ENCODE measurements at regions not wholly inside any gene's neighbourhood (a gene's known extent, or its start where the extent isn't known, plus 50 kb on each side); places are given as distances from the start of the nearest gene placed in this dataset.

DNA sequence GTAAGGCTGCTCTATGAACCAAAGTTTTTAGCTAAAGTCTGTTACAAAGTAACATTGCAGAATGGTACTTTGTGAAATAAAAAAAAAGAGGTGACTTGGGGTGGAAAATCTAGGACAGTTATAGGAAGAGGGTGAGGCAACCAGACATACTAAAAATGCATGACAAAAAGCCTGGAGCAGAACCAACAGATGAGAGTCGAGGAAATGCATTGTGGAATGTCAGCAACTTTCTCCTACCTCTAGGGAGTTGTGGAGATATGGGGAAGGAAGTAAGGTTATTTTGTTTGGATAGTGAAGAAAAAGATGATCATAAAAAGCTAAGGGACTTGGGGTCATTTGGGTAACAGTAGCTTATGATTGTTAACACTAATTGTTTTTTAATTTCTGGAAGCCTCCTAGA, 295.6 kb downstream of the S1PR1 start:
- no TSS peak for BruUV-seq (replicated peaks)
- H3K4me3 ChIP-seq (ENCODE audit: low read depth in 2 of 2, low read length in 2 of 2): no peak overlapping the region
- ChIA-PET CTCF (no interaction called here), POLR2A (no interaction called here)
- H3K27ac ChIP-seq (ENCODE audit: low read length): no peak overlapping the region
- H3K36me3 ChIP-seq (ENCODE audit: control insufficient read depth, insufficient read depth, low read length): no peaks in the 10 kb centered on the region
- no peaks in the 10 kb centered on the region for H3K9me3 ChIP-seq (ENCODE audit: control insufficient read depth, insufficient read depth, low read depth, low read length)
- TF ChIP-seq, protein P1, sequence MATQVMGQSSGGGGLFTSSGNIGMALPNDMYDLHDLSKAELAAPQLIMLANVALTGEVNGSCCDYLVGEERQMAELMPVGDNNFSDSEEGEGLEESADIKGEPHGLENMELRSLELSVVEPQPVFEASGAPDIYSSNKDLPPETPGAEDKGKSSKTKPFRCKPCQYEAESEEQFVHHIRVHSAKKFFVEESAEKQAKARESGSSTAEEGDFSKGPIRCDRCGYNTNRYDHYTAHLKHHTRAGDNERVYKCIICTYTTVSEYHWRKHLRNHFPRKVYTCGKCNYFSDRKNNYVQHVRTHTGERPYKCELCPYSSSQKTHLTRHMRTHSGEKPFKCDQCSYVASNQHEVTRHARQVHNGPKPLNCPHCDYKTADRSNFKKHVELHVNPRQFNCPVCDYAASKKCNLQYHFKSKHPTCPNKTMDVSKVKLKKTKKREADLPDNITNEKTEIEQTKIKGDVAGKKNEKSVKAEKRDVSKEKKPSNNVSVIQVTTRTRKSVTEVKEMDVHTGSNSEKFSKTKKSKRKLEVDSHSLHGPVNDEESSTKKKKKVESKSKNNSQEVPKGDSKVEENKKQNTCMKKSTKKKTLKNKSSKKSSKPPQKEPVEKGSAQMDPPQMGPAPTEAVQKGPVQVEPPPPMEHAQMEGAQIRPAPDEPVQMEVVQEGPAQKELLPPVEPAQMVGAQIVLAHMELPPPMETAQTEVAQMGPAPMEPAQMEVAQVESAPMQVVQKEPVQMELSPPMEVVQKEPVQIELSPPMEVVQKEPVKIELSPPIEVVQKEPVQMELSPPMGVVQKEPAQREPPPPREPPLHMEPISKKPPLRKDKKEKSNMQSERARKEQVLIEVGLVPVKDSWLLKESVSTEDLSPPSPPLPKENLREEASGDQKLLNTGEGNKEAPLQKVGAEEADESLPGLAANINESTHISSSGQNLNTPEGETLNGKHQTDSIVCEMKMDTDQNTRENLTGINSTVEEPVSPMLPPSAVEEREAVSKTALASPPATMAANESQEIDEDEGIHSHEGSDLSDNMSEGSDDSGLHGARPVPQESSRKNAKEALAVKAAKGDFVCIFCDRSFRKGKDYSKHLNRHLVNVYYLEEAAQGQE (IDR thresholded peaks at IDR 0.05; ENCODE audit: insufficient read depth in 1 of 2, low read depth in 2 of 2, low read length in 1 of 2): no peak
- ATAC-seq (no peak), DNase-seq (ENCODE audit: low read depth, low spot score) (no peak)
- H3K4me1 ChIP-seq (ENCODE audit: control insufficient read depth, insufficient read depth, low read length): no peaks in the 10 kb centered on the region
- in situ Hi-C loops (cut with HindIII; ENCODE audit: low pct_unique_long_range_greater_than_20kb, low sequenced_read_pairs) (no loop called here), intact Hi-C loops (cut with micrococcal nuclease; ENCODE audit: unreplicated experiment) (no loop called here)
- H3K27me3 ChIP-seq (ENCODE audit: control insufficient read depth, insufficient read depth, low read length): no peaks in the 10 kb centered on the region

- H3K4me3 ChIP-seq (ENCODE audit: low read depth in 2 of 2, low read length in 2 of 2): no peak overlapping the region
- ChIA-PET CTCF (interaction anchor here (0.5 kb wide), 1 partner anchor 445 kb away, joined by 7 read pairs; no protein-coding TSS in a partner anchor), POLR2A (interaction anchor here (0.5 kb wide), 1 partner anchor 410 kb away, joined by 5 read pairs; no protein-coding TSS in a partner anchor)
- ATAC-seq (no peak), DNase-seq (ENCODE audit: low read depth, low spot score) (no peak)
- intact Hi-C loops (cut with micrococcal nuclease; ENCODE audit: unreplicated experiment): no loop called here
- H3K36me3 ChIP-seq (ENCODE audit: control insufficient read depth, insufficient read depth, low read length): no peaks in the 10 kb centered on the region
- H3K27ac ChIP-seq (ENCODE audit: low read length): no peak overlapping the region
- TF ChIP-seq, protein P2, sequence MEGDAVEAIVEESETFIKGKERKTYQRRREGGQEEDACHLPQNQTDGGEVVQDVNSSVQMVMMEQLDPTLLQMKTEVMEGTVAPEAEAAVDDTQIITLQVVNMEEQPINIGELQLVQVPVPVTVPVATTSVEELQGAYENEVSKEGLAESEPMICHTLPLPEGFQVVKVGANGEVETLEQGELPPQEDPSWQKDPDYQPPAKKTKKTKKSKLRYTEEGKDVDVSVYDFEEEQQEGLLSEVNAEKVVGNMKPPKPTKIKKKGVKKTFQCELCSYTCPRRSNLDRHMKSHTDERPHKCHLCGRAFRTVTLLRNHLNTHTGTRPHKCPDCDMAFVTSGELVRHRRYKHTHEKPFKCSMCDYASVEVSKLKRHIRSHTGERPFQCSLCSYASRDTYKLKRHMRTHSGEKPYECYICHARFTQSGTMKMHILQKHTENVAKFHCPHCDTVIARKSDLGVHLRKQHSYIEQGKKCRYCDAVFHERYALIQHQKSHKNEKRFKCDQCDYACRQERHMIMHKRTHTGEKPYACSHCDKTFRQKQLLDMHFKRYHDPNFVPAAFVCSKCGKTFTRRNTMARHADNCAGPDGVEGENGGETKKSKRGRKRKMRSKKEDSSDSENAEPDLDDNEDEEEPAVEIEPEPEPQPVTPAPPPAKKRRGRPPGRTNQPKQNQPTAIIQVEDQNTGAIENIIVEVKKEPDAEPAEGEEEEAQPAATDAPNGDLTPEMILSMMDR (IDR thresholded peaks at IDR 0.05): no peak
- no peak for TF ChIP-seq POLR2AphosphoS5 (IDR thresholded peaks at IDR 0.05; ENCODE audit: low read depth, low read length)
- TF ChIP-seq TCF7L2 (IDR thresholded peaks at IDR 0.05; ENCODE audit: low read depth, low read length): no peak
- H3K4me1 ChIP-seq (ENCODE audit: control insufficient read depth, insufficient read depth, low read length): no peaks in the 10 kb centered on the region
- H3K9me3 ChIP-seq (ENCODE audit: control insufficient read depth, insufficient read depth, low read depth, low read length): no peaks in the 10 kb centered on the region
- H3K27me3 ChIP-seq (ENCODE audit: control insufficient read depth, insufficient read depth, low read length): no peaks in the 10 kb centered on the region
- no TSS peak for BruUV-seq (replicated peaks)
- in situ Hi-C loops (cut with HindIII; ENCODE audit: low pct_unique_long_range_greater_than_20kb, low sequenced_read_pairs): no loop called here
These were observed 303.3 kb downstream of the S1PR1 start for GRCh38 chr1:101540161-101540560.

DNA sequence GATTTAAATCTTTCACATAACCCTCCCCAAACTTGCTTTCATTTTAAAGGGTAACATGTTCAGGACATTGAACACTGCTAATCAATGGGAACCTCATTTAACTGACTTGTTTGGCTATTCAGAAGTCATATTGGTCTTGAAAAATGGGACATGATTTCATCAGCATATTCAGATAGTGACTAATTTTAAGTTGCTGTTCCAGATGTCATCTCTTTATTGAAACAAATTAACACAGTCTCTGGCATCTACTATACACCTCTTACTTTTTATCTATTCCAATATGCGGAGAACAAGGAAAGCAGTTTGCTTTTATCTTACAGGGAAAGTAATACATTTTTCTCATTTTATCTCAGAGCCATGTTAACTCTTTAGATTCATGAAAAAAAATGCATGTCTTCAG, 310.1 kb downstream of the S1PR1 start:
- in situ Hi-C loops (cut with HindIII; ENCODE audit: low pct_unique_long_range_greater_than_20kb, low sequenced_read_pairs): no loop called here
- CTCF ChIA-PET: no interaction called here
- no peak overlapping the region for H3K27ac ChIP-seq (ENCODE audit: low read length)
- H3K4me3 ChIP-seq (ENCODE audit: low read depth in 2 of 2, low read length in 2 of 2): no peak overlapping the region
- ATAC-seq (no peak), DNase-seq (ENCODE audit: low read depth, low spot score) (no peak)
- H3K36me3 ChIP-seq (ENCODE audit: control insufficient read depth, insufficient read depth, low read length): no peaks in the 10 kb centered on the region
- intact Hi-C loops (cut with micrococcal nuclease; ENCODE audit: unreplicated experiment): no loop called here
- TF ChIP-seq, protein P2 (IDR thresholded peaks at IDR 0.05): no peak
- TF ChIP-seq, protein P1 (IDR thresholded peaks at IDR 0.05; ENCODE audit: insufficient read depth in 1 of 2, low read depth in 2 of 2, low read length in 1 of 2): no peak
- TF ChIP-seq TCF7L2 (IDR thresholded peaks at IDR 0.05; ENCODE audit: low read depth, low read length) (no peak), POLR2AphosphoS5 (IDR thresholded peaks at IDR 0.05; ENCODE audit: low read depth, low read length) (no peak), SIN3A (IDR thresholded peaks at IDR 0.05; ENCODE audit: borderline replicate concordance, insufficient read depth, low read depth, low read length) (no peak)
- BruUV-seq (replicated peaks): no TSS peak
- POLR2A ChIA-PET: no interaction called here
- no peaks in the 10 kb centered on the region for H3K4me1 ChIP-seq (ENCODE audit: control insufficient read depth, insufficient read depth, low read length)
- H3K27me3 ChIP-seq (ENCODE audit: control insufficient read depth, insufficient read depth, low read length): no peaks in the 10 kb centered on the region
- H3K9me3 ChIP-seq (ENCODE audit: control insufficient read depth, insufficient read depth, low read depth, low read length): no peaks in the 10 kb centered on the region

Data from Panc1 (cell line).